SK-N-SH (cell line): ENCODE measurements at regions not wholly inside any gene's neighbourhood (a gene's known extent, or its start where the extent isn't known, plus 50 kb on each side); places are given as distances from the start of the nearest gene placed in this dataset.

Experiments
- CTCF ChIA-PET: fragments of 300-600, 350-600 bp; formaldehyde crosslinking; extraction: SDS; loops from one replicate; lab custom pipeline; 2021; lab: Yijun Ruan, JAX
- POLR2A ChIA-PET: fragments of 350-600 bp; sonication (Branson Sonifier 250); formaldehyde crosslinking; extraction: SDS; loops from one replicate; lab custom pipeline; 2020; ENCODE audit warnings: antibody characterized with exemption, inconsistent platforms; lab: Yijun Ruan, JAX
- DNase-seq: peaks from one replicate; pipeline ENCODE4 v3.0.0; 2012
- H2AFZ ChIP-seq: fragments of 200-600 bp; sonication (generic); 2 replicates; pipeline ENCODE4 v1.8.1; 2016; ENCODE audit warnings: antibody characterized with exemption, mild to moderate bottlenecking, low read depth
- H3F3A ChIP-seq: fragments of 200-600 bp; sonication (generic); replicated peaks from 2 replicates; pipeline ENCODE3; 2016; ENCODE audit warnings: antibody characterized with exemption, mild to moderate bottlenecking; ENCODE audit not compliant: insufficient read depth
- H3K27ac ChIP-seq, 2 experiments: fragments of 200-500 bp in 1 of 2; fragments of 200-600 bp in 1 of 2; sonication (Bioruptor generic) in 1 of 2; sonication (generic), shearing (Covaris generic) in 1 of 2; 2 replicates each; pipeline versions ENCODE4 v1.5.1 to v1.6.1; 2014 to 2016; ENCODE audit warnings: low read depth in 2 of 2, inconsistent platforms in 1 of 2, low read length in 1 of 2, mild to moderate bottlenecking in 1 of 2, mixed read lengths in 1 of 2
- H3K27me3 ChIP-seq: fragments of 200-600 bp; sonication (generic), shearing (Covaris generic); 2 replicates; pipeline ENCODE4 v1.6.1; 2016; ENCODE audit warnings: mixed run types; ENCODE audit not compliant: insufficient read depth
- H3K36me3 ChIP-seq, 2 experiments: fragments of 200-500 bp in 1 of 2; fragments of 200-600 bp in 1 of 2; sonication (Bioruptor generic) in 1 of 2; sonication (generic) in 1 of 2; replicated peaks in 1 of 2; 2 replicates each; pipeline versions ENCODE3 to v1.5.1; 2014 to 2016; ENCODE audit warnings: low read length in 1 of 2, mild to moderate bottlenecking in 1 of 2; ENCODE audit not compliant: insufficient read depth in 2 of 2, control insufficient read depth in 1 of 2
- H3K4me1 ChIP-seq, 2 experiments: fragments of 200-500 bp in 1 of 2; fragments of 200-600 bp in 1 of 2; sonication (Bioruptor generic) in 1 of 2; sonication (generic), shearing (Covaris generic) in 1 of 2; 2 replicates each; pipeline versions ENCODE4 v1.5.1 to v1.6.1; 2014 to 2016; ENCODE audit warnings: low read depth in 1 of 2, low read length in 1 of 2, mixed run types in 1 of 2; ENCODE audit not compliant: insufficient read depth in 2 of 2, control insufficient read depth in 1 of 2
- H3K4me2 ChIP-seq: fragments of 200-600 bp; sonication (generic), shearing (Covaris generic); 2 replicates; pipeline ENCODE4 v1.6.1; 2017; ENCODE audit warnings: mixed run types
- H3K4me3 ChIP-seq, 2 experiments: fragments of 200-500 bp in 1 of 2; fragments of 200-600 bp in 1 of 2; sonication (Bioruptor generic) in 1 of 2; sonication (generic), shearing (Covaris generic) in 1 of 2; 2 replicates each; pipeline versions ENCODE4 v1.5.1 to v1.8.1; 2014 to 2016; ENCODE audit warnings: low read depth in 2 of 2, inconsistent platforms in 1 of 2, low read length in 1 of 2, mild to moderate bottlenecking in 1 of 2, mixed read lengths in 1 of 2, moderate library complexity in 1 of 2
- H3K79me2 ChIP-seq: fragments of 200-600 bp; sonication (generic); 2 replicates; pipeline ENCODE4 v1.8.1; 2017; ENCODE audit warnings: mild to moderate bottlenecking; ENCODE audit not compliant: insufficient read depth
- H3K9ac ChIP-seq: fragments of 200-600 bp; sonication (generic); 2 replicates; pipeline ENCODE4 v1.6.1; 2017; ENCODE audit warnings: mixed run types
- H3K9me2 ChIP-seq: fragments of 200-600 bp; sonication (generic); 2 replicates; pipeline ENCODE4 v1.6.1; 2017; ENCODE audit warnings: mixed run types
- H3K9me3 ChIP-seq: fragments of 200-600 bp; sonication (generic); 2 replicates; pipeline ENCODE4 v1.6.1; 2017; ENCODE audit warnings: mixed run types, mild to moderate bottlenecking, moderate library complexity
- H4K20me1 ChIP-seq: fragments of 200-600 bp; sonication (generic); 2 replicates; pipeline ENCODE4 v1.6.1; 2017; ENCODE audit warnings: mild to moderate bottlenecking, mixed run types; ENCODE audit not compliant: insufficient read depth
- FOXJ3 ChIP-seq: sonication (generic); formaldehyde crosslinking; IDR thresholded peaks from 2 replicates; pipeline ENCODE4 v1.5.1; 2020; ENCODE audit warnings: mild to moderate bottlenecking, missing genetic modification reagents
- NFIC ChIP-seq: IDR thresholded peaks from 2 replicates; pipeline ENCODE4 v1.4.0; 2012; ENCODE audit warnings: borderline replicate concordance
- NRF1 ChIP-seq: IDR thresholded peaks from 2 replicates; pipeline ENCODE4 v1.6.1; 2012; ENCODE audit warnings: low read depth, mild to moderate bottlenecking, low read length
- RAD21 ChIP-seq: IDR thresholded peaks from 2 replicates; pipeline ENCODE4 v1.6.1; 2012; ENCODE audit warnings: mild to moderate bottlenecking, low read length
- RCOR1 ChIP-seq: fragments of 150-350 bp; IDR thresholded peaks from 2 replicates; pipeline ENCODE4 v1.6.1; 2017; ENCODE audit warnings: antibody characterized with exemption, low read length
- TCF12 ChIP-seq: IDR thresholded peaks from 2 replicates; pipeline ENCODE4 v1.4.0; 2012
- WGBS: methylation state at CpG from one replicate; pipeline ENCODE4 v1.1.6; 2017; ENCODE audit warnings: low lambda C conversion rate; 5-methylcytosine and 5-hydroxymethylcytosine counted together
- TF ChIP-seq, protein P1 (sequence below): IDR thresholded peaks from 2 replicates; pipeline ENCODE4 v1.6.1; 2012; ENCODE audit warnings: mild to moderate bottlenecking, low read depth, low read length, moderate library complexity
- TF ChIP-seq, protein P2 (sequence below): IDR thresholded peaks from 2 replicates; pipeline ENCODE4; 2012

DNA sequence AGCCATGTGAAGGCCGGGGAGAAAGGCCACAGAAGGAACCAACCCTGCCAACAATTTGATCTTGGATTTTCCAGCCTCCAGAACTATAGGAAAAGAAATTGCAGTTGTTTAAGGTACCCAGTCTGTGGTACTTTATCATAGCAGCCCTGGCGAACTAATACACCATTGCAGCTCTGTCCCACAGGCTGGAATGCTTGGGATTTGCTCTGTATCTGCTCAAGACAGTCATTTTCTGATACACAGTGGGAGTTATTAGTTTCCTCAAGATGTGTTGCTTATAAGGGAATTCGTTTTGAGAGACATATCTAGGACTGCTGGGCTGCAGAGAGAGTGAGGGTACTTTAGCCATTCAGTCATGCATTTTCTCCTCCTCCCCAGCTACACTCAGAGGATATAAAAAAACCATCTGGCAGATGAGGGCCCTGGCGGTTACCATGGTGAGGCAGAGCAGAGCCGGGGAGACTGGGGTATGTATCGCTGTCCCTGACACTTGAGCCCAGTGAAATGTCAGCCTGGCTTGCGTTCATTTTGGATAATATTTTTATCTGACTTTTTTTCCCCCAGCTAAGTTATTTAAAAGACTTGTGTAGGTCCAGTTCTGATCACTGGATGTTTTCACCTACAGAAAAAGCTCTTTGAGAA is 104.6 kb downstream of the DIRAS3 start:
- DNase-seq: peak; percentile 77
- POLR2A ChIA-PET: no interaction called here

DNA sequence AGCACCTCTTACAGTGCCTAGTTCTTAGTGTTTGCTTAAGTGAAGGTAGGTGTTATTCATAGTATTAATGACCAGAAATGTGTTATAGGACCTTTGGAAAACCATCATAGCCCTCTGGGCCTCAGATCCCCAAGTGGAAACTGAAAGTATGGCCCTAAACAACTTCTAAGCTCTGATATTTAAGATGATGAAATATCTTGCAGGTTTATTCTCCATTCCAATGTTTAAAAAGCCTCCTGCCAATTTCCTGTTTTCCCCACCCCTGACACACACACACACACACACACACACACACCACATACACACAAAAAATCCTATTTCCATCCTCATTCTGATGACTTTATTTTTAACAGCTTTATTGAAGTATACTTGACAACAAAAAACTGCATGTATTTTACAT is 108.2 kb downstream of the DIRAS3 start:
- no peak for DNase-seq
- H3K27ac ChIP-seq: no peak overlapping the region
- H2AFZ ChIP-seq: 0 out of 2 replicates have a peak overlapping the region, but pooled peaks have one; percentile 26
- H3K4me3 ChIP-seq: no peak overlapping the region
- POLR2A ChIA-PET: no interaction called here
- TF ChIP-seq, protein P1, sequence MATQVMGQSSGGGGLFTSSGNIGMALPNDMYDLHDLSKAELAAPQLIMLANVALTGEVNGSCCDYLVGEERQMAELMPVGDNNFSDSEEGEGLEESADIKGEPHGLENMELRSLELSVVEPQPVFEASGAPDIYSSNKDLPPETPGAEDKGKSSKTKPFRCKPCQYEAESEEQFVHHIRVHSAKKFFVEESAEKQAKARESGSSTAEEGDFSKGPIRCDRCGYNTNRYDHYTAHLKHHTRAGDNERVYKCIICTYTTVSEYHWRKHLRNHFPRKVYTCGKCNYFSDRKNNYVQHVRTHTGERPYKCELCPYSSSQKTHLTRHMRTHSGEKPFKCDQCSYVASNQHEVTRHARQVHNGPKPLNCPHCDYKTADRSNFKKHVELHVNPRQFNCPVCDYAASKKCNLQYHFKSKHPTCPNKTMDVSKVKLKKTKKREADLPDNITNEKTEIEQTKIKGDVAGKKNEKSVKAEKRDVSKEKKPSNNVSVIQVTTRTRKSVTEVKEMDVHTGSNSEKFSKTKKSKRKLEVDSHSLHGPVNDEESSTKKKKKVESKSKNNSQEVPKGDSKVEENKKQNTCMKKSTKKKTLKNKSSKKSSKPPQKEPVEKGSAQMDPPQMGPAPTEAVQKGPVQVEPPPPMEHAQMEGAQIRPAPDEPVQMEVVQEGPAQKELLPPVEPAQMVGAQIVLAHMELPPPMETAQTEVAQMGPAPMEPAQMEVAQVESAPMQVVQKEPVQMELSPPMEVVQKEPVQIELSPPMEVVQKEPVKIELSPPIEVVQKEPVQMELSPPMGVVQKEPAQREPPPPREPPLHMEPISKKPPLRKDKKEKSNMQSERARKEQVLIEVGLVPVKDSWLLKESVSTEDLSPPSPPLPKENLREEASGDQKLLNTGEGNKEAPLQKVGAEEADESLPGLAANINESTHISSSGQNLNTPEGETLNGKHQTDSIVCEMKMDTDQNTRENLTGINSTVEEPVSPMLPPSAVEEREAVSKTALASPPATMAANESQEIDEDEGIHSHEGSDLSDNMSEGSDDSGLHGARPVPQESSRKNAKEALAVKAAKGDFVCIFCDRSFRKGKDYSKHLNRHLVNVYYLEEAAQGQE: no peak
- TF ChIP-seq, all 33 proteins: peak for 0
- H3K9me3 ChIP-seq: no peaks in the 10 kb centered on the region
- CTCF ChIA-PET: interaction anchor here (0.9 to 1.7 kb wide), 4 partner anchors 20 to 68 kb away, joined by 3 to 4 read pairs (median 3); no protein-coding TSS in a partner anchor
- no peaks in the 10 kb centered on the region for H4K20me1 ChIP-seq
- H3K9ac ChIP-seq: no peak overlapping the region
- H3K4me2 ChIP-seq: no peak overlapping the region
- H3K36me3 ChIP-seq: no peaks in the 10 kb centered on the region
- no peaks in the 10 kb centered on the region for H3K27me3 ChIP-seq
- peaks cover 5 to 49% of the 10 kb centered on the region in 2 experiments for H3K4me1 ChIP-seq
- no peaks in the 10 kb centered on the region for H3K9me2 ChIP-seq
- no peaks in the 10 kb centered on the region for H3F3A ChIP-seq
- H3K79me2 ChIP-seq: no peaks in the 10 kb centered on the region; the same call in 1 of the 2 replicates

More for the DNA sequence above, 104.6 kb downstream of the DIRAS3 start:
- no peaks in the 10 kb centered on the region; the same call in 1 of the 2 replicates for H3K79me2 ChIP-seq
- H3K27ac ChIP-seq: peak overlapping the region; percentile 14 to 93; a peak in 3 of 4 replicates
- H3K4me3 ChIP-seq: no peak overlapping the region
- H3K9me3 ChIP-seq: no peaks in the 10 kb centered on the region
- no peaks in the 10 kb centered on the region for H3K36me3 ChIP-seq
- peaks cover 11% of the 10 kb centered on the region for H3F3A ChIP-seq
- no peak overlapping the region for H3K9ac ChIP-seq
- H2AFZ ChIP-seq: peak overlapping the region; percentile 9; the same call in 1 of the 2 replicates
- H4K20me1 ChIP-seq: no peaks in the 10 kb centered on the region
- TF ChIP-seq TCF12 (peak; percentile 67), NFIC (no peak), RCOR1 (0 out of 2 replicates have a peak, but pooled peaks have one; percentile 15), FOXJ3 (CRISPR knock-in tag) (no peak), RAD21 (peak; percentile 27; the same call in 1 of the 2 replicates), NRF1 (no peak)
- TF ChIP-seq, protein P2, sequence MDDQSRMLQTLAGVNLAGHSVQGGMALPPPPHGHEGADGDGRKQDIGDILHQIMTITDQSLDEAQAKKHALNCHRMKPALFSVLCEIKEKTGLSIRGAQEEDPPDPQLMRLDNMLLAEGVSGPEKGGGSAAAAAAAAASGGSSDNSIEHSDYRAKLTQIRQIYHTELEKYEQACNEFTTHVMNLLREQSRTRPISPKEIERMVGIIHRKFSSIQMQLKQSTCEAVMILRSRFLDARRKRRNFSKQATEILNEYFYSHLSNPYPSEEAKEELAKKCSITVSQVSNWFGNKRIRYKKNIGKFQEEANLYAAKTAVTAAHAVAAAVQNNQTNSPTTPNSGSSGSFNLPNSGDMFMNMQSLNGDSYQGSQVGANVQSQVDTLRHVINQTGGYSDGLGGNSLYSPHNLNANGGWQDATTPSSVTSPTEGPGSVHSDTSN: peak; percentile 42
- H3K4me1 ChIP-seq: peaks cover 14 to 27% of the 10 kb centered on the region in 2 experiments
- peak overlapping the region; percentile 44; the same call in 1 of the 2 replicates for H3K4me2 ChIP-seq
- no peaks in the 10 kb centered on the region for H3K9me2 ChIP-seq
- WGBS: 30% methylated on average over 7 of the region's 7 CpGs
- H3K27me3 ChIP-seq: no peaks in the 10 kb centered on the region
- CTCF ChIA-PET: no interaction called here
